WI38 (cell line): ENCODE measurements at regions not wholly inside any gene's neighbourhood (a gene's known extent, or its start where the extent isn't known, plus 50 kb on each side); places are given as distances from the start of the nearest gene placed in this dataset.
A peak's percentile ranks its signal among the peaks of the same experiment; 100 is the strongest.

ENCODE experiments used
- H3K4me3 ChIP-seq: 2 replicates; pipeline ENCODE4 v1.5.1; 2011; ENCODE audit warnings: low read depth, mild to moderate bottlenecking, control low read depth, low read length
- TF ChIP-seq, protein P1 (sequence below): IDR thresholded peaks from 2 replicates; pipeline ENCODE4 v1.5.1; 2012; ENCODE audit warnings: low read depth, mild to moderate bottlenecking, control low read depth, low read length

DNA sequence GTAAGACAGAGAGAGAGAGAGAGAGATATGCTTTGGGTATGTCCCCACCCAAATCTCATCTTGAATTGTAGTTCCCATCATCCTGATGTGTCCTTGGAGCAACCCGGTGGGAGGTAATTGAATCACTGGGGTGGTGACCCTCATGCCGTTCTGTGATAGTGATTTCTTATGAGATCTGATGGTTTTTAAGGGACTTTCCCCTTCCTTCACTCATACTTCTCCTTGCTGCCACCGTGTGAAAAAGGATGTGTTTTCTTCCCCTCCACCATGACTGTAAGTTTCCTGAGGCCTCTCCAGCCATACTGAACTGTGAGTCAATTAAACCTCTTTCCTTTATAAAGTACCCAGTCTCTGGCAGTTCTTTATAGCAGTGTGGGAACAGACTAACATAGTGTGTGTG, 60.3 kb downstream of the EOMES start:
- TF ChIP-seq, protein P1, sequence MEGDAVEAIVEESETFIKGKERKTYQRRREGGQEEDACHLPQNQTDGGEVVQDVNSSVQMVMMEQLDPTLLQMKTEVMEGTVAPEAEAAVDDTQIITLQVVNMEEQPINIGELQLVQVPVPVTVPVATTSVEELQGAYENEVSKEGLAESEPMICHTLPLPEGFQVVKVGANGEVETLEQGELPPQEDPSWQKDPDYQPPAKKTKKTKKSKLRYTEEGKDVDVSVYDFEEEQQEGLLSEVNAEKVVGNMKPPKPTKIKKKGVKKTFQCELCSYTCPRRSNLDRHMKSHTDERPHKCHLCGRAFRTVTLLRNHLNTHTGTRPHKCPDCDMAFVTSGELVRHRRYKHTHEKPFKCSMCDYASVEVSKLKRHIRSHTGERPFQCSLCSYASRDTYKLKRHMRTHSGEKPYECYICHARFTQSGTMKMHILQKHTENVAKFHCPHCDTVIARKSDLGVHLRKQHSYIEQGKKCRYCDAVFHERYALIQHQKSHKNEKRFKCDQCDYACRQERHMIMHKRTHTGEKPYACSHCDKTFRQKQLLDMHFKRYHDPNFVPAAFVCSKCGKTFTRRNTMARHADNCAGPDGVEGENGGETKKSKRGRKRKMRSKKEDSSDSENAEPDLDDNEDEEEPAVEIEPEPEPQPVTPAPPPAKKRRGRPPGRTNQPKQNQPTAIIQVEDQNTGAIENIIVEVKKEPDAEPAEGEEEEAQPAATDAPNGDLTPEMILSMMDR: no peak

GRCh38 chr3:27659279-27660021, 62.7 kb downstream of the EOMES start:
- TF ChIP-seq, protein P1: peak; percentile 81
- no peak overlapping the region for H3K4me3 ChIP-seq

More for the DNA sequence above, 60.3 kb downstream of the EOMES start:
- H3K4me3 ChIP-seq: no peak overlapping the region

GRCh38 chr3:27658741-27659140, 63.4 kb downstream of the EOMES start:
- TF ChIP-seq, protein P1: no peak
- no peak overlapping the region for H3K4me3 ChIP-seq

DNA sequence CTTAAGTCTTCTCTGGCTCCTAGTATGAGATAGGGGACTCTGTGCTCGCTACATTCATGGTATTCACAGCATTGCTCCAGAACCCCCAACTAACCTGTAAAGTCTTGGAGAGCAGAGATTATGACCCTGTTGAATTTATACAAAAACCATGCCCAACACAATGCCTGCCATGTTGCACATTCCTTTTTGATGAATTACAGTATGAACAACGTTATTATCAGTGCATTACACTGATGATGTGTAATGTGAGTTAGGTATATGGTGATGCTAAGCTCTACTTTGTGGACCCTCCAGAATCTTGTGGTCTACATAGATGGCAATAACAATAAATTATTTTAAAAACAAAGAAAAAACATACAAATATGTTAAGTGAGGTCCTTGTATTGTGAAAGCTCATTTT, 64.3 kb downstream of the EOMES start:
- TF ChIP-seq, protein P1: no peak
- no peak overlapping the region for H3K4me3 ChIP-seq

DNA sequence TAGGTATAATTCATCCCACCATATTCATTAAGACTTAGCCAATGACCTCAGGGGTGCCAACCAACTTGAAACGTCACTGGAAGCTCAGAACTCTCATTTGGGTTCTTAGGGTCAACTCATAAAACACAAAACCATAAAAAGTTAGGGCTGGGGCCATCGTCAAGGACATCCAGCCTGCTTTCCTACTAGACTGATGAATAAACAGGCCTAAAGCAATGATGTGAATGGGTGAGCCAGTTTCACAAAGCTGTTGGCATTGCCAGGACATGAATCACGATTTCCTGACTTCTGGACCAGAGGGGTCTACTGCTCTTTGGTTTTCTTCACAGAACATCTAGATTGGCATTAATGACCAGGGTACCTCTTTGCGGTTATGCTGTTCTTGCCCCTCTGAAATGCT, 64.7 kb downstream of the EOMES start:
- no peak overlapping the region for H3K4me3 ChIP-seq
- TF ChIP-seq, protein P1: no peak

DNA sequence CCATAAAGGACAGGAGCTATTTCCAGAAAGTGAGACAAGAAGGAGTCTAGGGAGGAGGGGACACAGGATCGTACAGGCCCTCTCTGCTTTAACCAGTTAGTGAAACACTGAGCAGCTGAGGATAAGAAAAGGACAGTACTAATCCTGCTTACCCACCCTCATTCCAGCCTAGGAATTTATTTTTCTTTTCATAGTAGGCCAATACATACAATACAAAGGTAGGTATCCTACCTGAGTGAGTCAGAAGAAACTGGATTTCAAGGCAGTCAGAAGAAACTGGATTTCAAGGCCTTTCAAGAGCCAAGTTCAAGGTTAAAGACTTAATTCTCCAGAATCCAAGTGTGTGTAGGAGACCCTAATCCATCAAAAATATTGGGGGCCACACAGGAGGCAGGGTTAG, 65.3 kb downstream of the EOMES start:
- TF ChIP-seq, protein P1: no peak

DNA sequence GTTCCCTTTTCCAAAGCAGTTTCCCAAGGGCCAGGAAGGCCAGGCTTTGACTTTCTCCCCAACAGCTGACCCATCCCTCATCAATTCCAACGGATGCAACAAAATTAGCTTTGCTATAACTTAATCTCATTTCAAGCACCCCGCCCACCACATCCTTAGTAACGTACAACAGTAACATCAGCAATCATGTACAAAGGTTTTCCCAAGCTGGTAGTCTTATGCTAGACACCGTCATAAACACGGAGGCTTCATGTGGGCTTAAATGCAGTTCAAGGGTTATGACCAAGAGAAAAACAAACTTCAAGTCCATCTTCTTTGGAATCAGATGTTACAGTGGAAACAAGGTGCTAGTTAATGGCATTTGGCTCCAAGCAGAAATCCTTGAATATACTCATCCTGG, 66.6 kb downstream of the EOMES start:
- TF ChIP-seq, protein P1: no peak
- no peak overlapping the region for H3K4me3 ChIP-seq

More for the DNA sequence above, 65.3 kb downstream of the EOMES start:
- no peak overlapping the region for H3K4me3 ChIP-seq
